Stomach smooth muscle (tissue), 2 donors: ENCODE measurements at regions not wholly inside any gene's neighbourhood (a gene's known extent, or its start where the extent isn't known, plus 50 kb on each side); places are given as distances from the start of the nearest gene placed in this dataset.

Experiments used
- H3K27ac ChIP-seq: one replicate; pipeline ENCODE4 v1.7.0; 2013; ENCODE audit warnings: mild to moderate bottlenecking, low read length, inconsistent platforms
- H3K27me3 ChIP-seq, 2 donors: one replicate each; pipeline ENCODE4 v1.7.0; 2013; ENCODE audit warnings: low read length in 2 of 2; ENCODE audit not compliant: insufficient read depth in 2 of 2, control insufficient read depth in 1 of 2
- H3K36me3 ChIP-seq, 2 donors: one replicate each; pipeline ENCODE4 v1.7.0; 2013; ENCODE audit warnings: low read length in 2 of 2; ENCODE audit not compliant: control insufficient read depth in 2 of 2, insufficient read depth in 2 of 2
- H3K4me1 ChIP-seq: one replicate; pipeline ENCODE4 v1.7.0; 2013; ENCODE audit warnings: low read length; ENCODE audit not compliant: control insufficient read depth, insufficient read depth
- H3K4me3 ChIP-seq, 2 donors: one replicate each; pipeline ENCODE4 v1.7.0; 2013; ENCODE audit warnings: low read length in 2 of 2
- H3K9ac ChIP-seq, 2 donors: one replicate each; pipeline ENCODE4 v1.7.0; 2013; ENCODE audit warnings: low read length in 2 of 2, mild to moderate bottlenecking in 1 of 2
- H3K9me3 ChIP-seq, 2 donors: one replicate each; pipeline ENCODE4 v1.7.0; 2013; ENCODE audit warnings: low read length in 2 of 2; ENCODE audit not compliant: control insufficient read depth in 2 of 2
- donor health status: healthy.
- donor health status: Pancreatic carcinoma.

DNA sequence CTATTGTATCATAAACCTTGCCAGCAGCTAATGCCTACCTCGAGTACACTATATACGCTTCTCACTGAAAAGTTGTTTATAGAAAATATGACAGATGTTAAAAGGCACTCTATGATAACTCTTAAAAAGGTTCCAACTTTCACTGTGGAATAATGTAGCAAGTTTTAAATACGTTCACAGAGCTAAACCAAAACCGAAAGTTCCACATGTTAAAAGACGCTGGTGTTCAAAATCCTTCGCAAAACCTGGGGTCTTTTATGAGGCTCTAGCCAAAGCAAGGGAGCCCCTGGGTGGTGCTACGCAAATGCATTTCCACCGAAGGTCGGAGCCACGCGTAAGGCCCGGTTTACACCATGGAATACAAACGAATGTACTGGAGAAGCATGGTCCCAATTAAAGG, 103.7 kb upstream of the TENM3 start:
- Histone ChIP-seq H3K4me1 (peaks cover 9% of the 10 kb centered on the region), H3K36me3 (no peaks in the 10 kb centered on the region), H3K9me3 (no peaks in the 10 kb centered on the region), H3K27me3 (peaks cover 16 to 24% of the 10 kb centered on the region in 2 donors), H3K27ac (no peak overlapping the region), H3K4me3 (peak overlapping the region; percentile 36), H3K9ac (no peak overlapping the region)

DNA sequence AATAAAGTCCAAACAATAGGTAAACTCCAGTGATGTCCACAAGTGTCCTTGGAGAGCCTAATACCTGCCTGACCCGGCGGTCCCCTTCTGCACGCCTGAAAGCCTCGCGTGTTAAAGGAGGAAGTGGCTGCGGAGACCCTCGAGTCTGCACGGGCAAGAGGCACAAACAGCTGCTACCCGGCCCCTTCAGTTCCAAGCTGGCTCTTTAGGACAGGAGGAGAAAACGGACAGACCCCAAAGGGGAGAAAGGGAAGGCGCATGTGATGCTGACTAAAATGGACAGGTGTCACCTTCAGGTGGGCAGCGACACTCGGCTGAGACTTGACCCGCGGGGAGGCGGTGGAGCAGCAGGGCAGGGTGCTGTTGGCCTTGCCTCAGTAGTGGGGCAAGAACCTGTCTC, 102.7 kb upstream of the TENM3 start:
- peaks cover 17% of the 10 kb centered on the region for H3K4me1 ChIP-seq
- H3K27me3 ChIP-seq: peaks cover 22 to 32% of the 10 kb centered on the region in 2 donors
- no peak overlapping the region for H3K4me3 ChIP-seq

DNA sequence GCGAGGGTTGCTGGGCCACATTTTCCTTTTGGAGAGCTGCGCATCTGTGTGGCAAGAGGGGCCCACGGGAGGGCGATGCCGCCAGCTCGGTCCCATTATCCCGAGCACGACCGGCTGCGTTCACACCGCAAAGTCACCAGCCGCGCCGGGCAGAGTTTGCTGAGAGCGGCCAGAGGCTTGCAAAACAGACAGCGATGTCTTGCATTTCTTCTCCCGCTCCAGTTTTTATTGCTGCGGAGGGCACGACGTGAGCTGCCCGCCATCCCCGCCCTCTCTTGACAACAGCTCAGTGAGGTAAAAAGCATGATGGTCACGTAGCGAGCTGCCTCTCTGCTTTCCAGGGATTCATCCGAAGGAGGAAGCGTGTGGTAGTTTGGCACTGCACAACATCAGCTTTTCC, 102.1 kb upstream of the TENM3 start:
- peaks cover 25 to 36% of the 10 kb centered on the region in 2 donors for H3K27me3 ChIP-seq
- H3K9ac ChIP-seq: no peak overlapping the region
- no peak overlapping the region for H3K27ac ChIP-seq
- H3K4me1 ChIP-seq: peaks cover 17% of the 10 kb centered on the region
- no peak overlapping the region for H3K4me3 ChIP-seq
- no peaks in the 10 kb centered on the region for H3K9me3 ChIP-seq
- H3K36me3 ChIP-seq: no peaks in the 10 kb centered on the region

More for the DNA sequence above, 102.7 kb upstream of the TENM3 start:
- H3K9ac ChIP-seq: no peak overlapping the region
- H3K9me3 ChIP-seq: no peaks in the 10 kb centered on the region
- H3K36me3 ChIP-seq: no peaks in the 10 kb centered on the region
- H3K27ac ChIP-seq: no peak overlapping the region

DNA sequence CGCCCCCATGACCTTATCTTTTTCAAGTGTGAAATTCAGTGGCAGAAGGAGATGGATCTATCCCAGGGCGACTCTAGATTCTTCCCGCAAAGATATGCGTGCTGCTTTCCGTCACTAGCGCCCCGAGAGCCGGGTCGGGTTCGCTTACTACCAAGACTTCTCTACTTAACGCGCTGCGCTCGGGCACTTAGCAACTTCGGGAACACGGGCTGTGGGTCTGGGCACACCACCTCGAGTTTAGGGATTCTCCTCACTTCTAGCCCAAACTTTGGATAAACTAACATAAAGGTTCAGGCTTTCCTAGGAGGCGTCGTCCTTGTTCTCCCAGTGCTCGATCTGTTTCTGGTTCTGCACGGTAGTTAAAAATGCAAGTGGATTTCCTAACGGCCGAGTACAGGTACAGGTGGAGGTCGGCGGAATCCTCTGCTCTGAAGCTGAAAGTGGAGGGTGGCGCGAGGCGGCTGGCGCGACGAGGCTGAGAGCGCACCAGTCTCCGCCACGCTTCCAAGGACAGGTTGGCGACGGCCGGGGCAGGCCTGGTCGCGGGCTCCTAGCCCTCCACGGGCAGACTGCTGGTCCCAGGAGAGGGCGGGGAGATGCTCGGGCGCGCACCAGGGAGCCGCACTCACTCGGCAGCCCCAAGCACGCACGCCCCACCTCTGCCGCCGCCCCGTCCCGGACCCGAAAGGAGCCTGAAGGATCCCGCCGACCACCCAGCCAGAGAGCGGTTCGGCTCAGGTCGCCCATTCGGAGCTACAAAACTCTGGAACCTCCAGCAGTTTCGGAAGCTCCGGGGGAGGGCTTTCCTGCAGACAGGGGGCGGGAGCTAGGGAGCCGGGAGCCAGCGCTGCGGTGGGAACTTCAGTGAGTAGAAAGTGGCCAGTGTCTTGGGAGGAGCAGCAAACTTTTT, 100.8 kb upstream of the TENM3 start:
- Histone ChIP-seq H3K27ac (no peak overlapping the region), H3K9me3 (no peaks in the 10 kb centered on the region), H3K4me3 (peak overlapping the region in 1 of 2 donors; percentile 74), H3K27me3 (peaks cover 29 to 46% of the 10 kb centered on the region in 2 donors), H3K36me3 (no peaks in the 10 kb centered on the region), H3K4me1 (peaks cover 17% of the 10 kb centered on the region), H3K9ac (no peak overlapping the region)

DNA sequence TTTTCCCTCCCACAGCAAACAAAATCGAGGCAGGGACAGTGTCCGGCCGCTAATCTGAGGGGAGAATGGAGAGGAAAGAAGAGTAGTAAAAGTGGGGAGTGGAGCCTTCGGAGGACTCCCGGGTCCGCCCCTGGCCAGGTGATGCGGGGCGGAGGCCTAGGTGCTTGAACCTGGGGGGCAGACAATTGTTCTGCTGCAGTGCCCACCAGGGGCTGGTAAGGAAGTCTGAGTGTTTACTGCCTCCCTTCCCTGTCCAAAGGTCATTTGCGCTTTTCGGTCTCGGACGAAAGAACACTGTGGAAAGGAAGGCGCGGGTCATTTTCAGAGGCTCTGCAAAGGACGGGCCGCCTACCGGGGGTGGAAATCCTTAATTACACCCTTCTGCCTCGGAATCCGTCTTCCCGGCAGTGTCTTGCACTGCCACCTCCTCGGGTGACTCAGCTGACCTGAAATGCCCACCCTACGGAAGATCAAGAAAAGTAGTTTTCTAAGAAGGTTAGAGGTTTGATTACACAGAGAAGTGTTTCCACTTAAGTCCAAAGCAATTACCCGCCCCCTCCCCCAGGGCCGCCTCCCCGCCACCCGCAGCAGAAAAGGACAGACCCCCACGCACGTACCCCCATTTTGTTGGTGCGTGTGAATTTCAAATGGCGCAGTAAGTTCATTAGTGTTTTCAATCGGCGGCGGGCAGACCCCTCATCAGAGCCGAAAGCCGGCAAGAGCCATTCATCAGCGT, 99.9 kb upstream of the TENM3 start:
- peaks cover 17% of the 10 kb centered on the region for H3K4me1 ChIP-seq
- no peak overlapping the region for H3K27ac ChIP-seq
- H3K36me3 ChIP-seq: no peaks in the 10 kb centered on the region
- no peaks in the 10 kb centered on the region for H3K9me3 ChIP-seq
- peaks cover 30 to 52% of the 10 kb centered on the region in 2 donors for H3K27me3 ChIP-seq
- peak overlapping the region; percentile 64 to 74 for H3K4me3 ChIP-seq
- peak overlapping the region in 1 of 2 donors; percentile 49 for H3K9ac ChIP-seq

DNA sequence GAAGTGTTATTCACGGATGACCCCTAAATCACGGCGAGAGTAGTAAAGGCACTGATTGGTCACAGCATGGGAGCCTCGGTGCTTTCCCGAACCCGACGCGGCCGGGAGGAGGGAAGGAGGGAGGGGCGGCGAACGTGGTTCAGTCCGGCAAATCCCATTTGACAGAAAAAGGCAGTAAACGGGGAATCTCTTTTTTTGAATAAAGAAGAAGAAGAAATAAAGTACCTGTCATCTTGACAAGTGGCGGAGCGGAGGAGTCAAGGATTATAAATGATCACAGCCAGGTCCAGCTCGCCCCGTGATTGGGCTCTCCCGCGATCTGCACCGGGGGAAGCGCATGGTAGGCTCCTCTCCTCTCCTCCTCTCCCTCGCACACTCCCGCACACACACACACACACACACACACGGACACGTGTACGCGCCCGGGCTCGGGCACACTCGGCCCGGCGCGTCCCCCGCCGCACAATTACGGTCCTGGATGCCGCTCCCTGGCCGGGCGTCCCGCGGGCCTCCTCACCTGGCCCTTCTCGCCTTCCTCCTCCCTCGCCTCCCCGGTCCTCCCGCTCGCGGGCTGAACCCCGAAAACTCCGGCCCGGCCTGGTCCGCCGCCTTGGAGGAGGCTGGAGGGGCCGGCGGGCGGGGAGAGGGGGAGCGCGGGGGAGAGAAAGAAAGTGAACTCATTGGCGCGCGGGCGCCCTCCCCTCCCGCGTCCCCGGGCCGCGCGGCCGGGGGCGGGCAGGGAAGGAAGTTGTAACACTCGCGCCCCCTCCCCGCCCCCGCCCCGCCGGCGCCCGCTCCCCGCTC, 99.2 kb upstream of the TENM3 start:
- H3K27me3 ChIP-seq: peaks cover 30 to 56% of the 10 kb centered on the region in 2 donors
- H3K9ac ChIP-seq: peak overlapping the region in 1 of 2 donors; percentile 49
- peaks cover 17% of the 10 kb centered on the region for H3K4me1 ChIP-seq
- H3K4me3 ChIP-seq: peak overlapping the region; percentile 64 to 74
- H3K36me3 ChIP-seq: no peaks in the 10 kb centered on the region
- H3K27ac ChIP-seq: no peak overlapping the region
- H3K9me3 ChIP-seq: no peaks in the 10 kb centered on the region

DNA sequence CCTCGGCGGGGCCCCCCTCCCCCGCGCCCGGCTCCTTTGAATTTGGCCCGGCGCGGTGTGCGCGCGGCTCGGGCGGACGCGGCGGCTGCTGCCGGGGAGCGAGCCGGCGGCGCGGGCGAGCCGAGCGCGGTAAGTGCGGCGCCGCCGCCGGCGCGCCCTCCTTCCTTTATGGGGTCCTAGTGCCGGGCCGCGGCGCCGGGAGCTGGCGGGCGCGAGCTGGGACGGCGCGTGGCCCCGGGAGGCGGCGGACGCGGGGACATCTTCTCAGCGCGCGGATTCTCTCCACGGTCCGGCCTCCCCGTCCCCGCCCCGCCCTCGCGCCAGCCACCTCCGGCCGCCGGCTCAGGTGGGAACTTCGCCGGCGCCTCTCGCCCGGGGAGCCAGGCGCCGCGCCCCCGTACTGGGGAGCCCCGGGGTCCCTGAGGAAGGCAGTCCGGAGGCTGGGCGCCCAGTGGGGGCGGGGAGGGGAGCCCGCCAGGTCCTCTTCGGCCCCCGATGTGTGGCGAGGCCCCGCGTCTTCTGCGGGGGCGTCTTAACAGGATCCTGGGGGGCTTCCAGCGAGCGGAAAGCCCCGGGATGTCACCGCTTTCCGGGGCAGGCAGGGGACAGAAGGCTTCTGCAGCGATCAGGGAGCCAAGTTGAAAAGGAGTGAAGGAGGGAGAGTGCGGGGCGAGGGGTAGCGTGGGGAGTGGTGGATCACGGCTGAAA, 98.4 kb upstream of the TENM3 start:
- H3K27ac ChIP-seq: no peak overlapping the region
- H3K4me3 ChIP-seq: peak overlapping the region; percentile 37 to 61
- H3K4me1 ChIP-seq: peaks cover 17% of the 10 kb centered on the region
- H3K36me3 ChIP-seq: no peaks in the 10 kb centered on the region
- peaks cover 30 to 56% of the 10 kb centered on the region in 2 donors for H3K27me3 ChIP-seq
- no peaks in the 10 kb centered on the region for H3K9me3 ChIP-seq
- no peak overlapping the region for H3K9ac ChIP-seq

DNA sequence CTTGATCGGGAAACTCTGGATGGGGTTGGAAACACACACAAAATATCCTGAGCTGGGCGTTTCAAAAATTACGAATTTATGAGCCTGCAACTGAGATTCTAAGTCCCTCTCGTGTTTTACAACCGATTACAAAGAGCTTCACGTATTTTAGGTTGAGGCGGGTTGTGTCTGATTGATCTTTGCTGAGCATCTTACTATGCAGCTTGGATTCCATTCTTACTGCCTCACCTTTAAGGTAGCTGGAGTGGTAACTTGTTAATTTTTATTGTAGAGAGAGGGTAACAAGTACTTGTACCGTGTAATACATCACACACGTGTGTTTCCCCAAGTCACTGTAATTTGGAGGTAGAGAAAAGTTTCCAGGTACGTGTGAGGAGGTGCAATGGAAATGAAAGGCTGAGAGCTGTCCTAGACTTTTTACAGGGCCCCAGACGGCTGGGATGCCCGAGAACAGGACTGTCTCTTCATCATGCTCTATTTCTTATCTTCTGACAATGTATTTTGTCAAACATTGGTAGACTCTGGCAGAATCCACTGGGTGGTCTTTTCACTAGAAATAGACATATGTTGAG, 97.8 kb upstream of the TENM3 start:
- Histone ChIP-seq H3K9ac (no peak overlapping the region), H3K27me3 (peaks cover 30 to 56% of the 10 kb centered on the region in 2 donors), H3K9me3 (no peaks in the 10 kb centered on the region), H3K4me3 (peak overlapping the region; percentile 37 to 61), H3K27ac (no peak overlapping the region), H3K4me1 (peaks cover 17% of the 10 kb centered on the region), H3K36me3 (no peaks in the 10 kb centered on the region)

DNA sequence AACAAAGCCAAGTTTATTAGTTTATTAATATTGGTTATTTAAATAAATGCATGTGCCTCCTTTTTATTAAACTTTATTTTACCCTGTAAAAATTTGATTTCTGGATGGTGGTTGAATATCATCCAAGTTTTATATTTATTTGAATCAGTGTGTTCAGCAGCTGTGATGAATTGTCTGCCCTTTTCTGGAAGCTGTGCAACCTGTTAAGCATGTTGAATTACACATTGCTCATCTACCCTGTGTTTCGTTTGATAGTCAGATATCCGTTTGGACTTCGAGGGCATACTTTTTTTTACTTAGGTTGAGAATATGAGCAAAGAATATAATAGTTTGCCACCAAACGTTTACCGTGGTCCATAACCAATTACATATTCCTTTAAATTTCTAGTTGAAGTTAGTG, 95.8 kb upstream of the TENM3 start:
- H3K27ac ChIP-seq: no peak overlapping the region
- no peaks in the 10 kb centered on the region for H3K9me3 ChIP-seq
- H3K9ac ChIP-seq: no peak overlapping the region
- no peaks in the 10 kb centered on the region for H3K36me3 ChIP-seq
- no peak overlapping the region for H3K4me3 ChIP-seq
- H3K27me3 ChIP-seq: peaks cover 25 to 57% of the 10 kb centered on the region in 2 donors
- peaks cover 17% of the 10 kb centered on the region for H3K4me1 ChIP-seq
